Fibroblast of the aortic adventitia (primary cell): ENCODE measurements at regions not wholly inside any gene's neighbourhood (a gene's known extent, or its start where the extent isn't known, plus 50 kb on each side); places are given as distances from the start of the nearest gene placed in this dataset.

Experiments
- DNase-seq: peaks from one replicate; pipeline ENCODE4 v3.0.0-alpha.2; 2010; ENCODE audit warnings: low read depth
- H3K4me3 ChIP-seq: 2 replicates; pipeline ENCODE4 v1.5.1; 2011; ENCODE audit warnings: low read depth, mild to moderate bottlenecking, control low read depth, low read length, moderate library complexity
- TF ChIP-seq, protein P1 (sequence below): IDR thresholded peaks from 2 replicates; pipeline ENCODE4 v1.5.1; 2011; ENCODE audit warnings: mild to moderate bottlenecking, low read length, control low read depth, inconsistent platforms; ENCODE audit not compliant: insufficient read depth

DNA sequence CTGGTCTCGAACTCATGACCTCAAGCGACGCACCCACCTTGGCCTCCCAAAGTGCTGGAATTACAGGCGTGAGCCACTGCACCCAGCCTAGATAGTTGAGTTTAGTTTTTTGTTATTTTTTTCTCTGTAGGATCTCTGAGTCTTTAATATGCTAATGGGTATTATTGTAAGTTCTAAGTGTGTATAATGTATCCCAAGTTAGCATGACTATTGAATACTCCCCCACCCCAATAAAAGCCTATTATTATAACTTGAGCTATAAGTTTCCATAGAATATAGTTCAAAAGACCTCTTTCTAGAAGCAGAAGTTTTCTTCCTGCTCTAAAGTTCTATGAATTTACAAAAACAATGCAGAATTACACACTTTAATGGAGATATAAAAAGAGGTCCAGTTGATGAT, 210.4 kb upstream of the MARCKS start:
- no peak overlapping the region for H3K4me3 ChIP-seq
- TF ChIP-seq, protein P1, sequence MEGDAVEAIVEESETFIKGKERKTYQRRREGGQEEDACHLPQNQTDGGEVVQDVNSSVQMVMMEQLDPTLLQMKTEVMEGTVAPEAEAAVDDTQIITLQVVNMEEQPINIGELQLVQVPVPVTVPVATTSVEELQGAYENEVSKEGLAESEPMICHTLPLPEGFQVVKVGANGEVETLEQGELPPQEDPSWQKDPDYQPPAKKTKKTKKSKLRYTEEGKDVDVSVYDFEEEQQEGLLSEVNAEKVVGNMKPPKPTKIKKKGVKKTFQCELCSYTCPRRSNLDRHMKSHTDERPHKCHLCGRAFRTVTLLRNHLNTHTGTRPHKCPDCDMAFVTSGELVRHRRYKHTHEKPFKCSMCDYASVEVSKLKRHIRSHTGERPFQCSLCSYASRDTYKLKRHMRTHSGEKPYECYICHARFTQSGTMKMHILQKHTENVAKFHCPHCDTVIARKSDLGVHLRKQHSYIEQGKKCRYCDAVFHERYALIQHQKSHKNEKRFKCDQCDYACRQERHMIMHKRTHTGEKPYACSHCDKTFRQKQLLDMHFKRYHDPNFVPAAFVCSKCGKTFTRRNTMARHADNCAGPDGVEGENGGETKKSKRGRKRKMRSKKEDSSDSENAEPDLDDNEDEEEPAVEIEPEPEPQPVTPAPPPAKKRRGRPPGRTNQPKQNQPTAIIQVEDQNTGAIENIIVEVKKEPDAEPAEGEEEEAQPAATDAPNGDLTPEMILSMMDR, result no peak
- no peak for DNase-seq

DNA sequence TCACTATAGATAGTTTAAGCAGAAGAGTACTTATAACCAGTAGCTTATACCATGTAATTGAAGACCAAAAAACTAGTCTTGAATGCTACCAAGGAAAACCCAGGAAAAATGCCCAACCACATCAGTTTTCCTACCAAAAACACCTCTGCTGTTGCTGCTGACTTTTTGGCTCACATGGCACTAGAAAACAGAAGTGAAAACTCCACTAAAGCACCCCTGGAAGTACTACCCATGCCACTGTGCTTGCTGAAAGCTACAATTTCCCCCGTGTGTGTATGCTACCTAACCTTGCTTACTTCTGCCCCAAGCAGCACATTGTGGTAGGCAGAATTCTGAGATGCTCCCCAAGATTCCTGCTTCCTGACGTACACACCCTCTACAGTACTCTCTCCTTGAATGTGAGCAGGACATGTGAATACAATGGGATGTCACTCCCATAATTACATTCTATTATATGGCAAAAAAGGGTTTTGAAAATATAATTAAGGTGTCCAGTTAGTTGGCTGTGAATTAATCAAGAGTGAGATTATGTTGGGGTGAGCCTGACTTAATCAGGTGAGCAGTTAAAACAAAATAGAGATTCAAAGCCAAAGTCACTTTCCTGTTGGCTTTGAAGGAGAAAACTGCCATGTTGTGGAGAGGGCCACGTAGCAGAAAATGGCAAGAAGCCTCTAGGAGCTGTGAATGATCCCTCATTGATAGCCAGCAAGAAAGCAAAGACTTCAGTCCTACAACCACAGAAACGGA, 209.8 kb upstream of the MARCKS start:
- no peak overlapping the region for H3K4me3 ChIP-seq
- peak; percentile 30 for DNase-seq
- TF ChIP-seq, protein P1, result no peak

DNA sequence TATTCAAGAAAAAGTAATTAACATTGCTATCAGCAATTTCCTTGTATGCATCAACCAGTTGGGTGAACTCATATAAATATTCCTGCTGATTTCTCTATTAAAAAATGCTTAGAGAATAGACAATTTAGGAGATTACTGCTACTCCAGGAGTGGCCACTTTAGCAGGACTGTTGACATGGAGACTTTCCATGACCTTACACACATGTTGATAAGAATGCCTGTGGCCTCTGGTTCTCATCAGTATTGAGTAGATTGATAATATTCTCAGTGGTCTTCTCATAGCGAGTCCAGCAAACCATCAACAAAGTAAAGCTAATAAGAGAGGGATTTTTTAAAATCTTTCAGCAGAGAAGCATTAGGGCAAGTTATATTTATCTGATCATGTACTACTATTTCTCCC, 208.4 kb upstream of the MARCKS start:
- H3K4me3 ChIP-seq, result no peak overlapping the region
- no peak for DNase-seq
- TF ChIP-seq, protein P1, result no peak

DNA sequence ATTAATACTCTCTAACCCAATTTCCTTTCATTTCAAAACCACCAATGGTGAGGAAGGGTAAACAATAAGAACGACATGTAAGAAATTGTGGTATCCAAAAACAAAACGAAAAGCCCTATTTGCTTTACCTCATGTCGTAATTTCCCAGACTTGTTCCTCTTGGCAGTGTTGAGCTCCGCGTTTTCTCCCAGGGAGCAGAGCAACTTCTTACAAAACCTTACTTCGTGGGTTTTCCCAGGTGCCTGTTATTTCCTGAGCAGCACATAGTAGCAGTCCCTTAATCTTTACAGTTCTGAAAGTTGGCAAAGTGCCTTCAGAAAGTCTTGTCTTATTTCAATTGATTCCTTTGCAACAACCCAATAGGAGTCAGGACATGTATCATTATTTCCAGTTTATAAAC, 207.9 kb upstream of the MARCKS start:
- no peak overlapping the region for H3K4me3 ChIP-seq
- peak; percentile 27 for DNase-seq
- TF ChIP-seq, protein P1, result no peak

DNA sequence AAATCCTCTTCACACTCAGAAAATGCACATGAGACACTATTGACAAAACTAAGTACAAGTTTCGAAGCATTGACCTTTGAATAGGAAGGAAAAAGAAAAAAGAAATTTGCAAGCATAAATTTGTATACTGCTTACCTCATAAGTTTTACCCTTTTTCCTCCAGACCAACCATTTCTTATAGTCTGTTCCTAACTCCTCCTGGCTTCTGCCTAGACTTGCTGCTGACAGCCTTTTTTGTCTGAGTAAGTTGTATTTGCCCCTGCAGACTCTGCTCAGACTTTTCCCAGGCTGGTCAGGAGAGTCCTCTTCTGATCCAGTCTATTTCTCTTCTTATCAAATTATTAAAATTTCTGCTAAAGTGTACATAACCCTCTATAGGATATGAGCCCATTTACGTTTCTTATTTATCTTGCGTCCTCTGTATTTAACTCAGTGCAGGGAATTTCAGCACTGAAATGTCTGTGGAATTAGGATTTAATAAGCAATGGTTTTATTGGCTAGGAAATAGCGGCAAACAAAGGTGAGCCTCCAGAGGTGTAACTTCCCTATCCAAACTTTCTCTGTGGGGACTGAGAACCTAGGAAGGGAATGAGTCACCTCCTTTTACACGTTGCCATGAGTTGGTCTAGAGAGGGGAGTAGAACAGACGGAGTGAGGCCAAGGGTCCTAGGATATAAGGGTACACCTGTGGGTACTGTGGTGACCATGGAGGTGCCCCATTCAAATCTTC, 207.1 kb upstream of the MARCKS start:
- no peak overlapping the region for H3K4me3 ChIP-seq
- TF ChIP-seq, protein P1, result no peak
- no peak for DNase-seq

DNA sequence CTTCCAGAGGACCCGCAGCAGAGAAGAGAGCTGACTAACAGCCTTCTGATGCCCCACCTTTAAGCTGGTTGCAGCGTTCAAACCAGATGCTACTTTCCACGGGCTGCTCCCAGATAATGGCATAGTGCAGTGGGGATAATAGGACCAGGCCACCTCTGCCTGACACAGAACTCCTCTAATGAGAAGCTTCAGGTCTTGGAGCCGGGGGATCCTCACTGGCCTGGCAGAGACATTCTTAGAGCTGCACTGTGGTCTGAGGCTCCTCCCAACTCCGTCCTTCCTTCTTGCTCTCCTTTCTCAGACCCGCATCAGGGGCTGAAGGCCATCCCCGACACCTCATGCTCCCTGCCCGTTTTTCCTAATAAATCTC, 206.6 kb upstream of the MARCKS start:
- DNase-seq, result no peak
- TF ChIP-seq, protein P1, result no peak
- no peak overlapping the region for H3K4me3 ChIP-seq
